ENCODE measurements at regions not wholly inside any gene's neighbourhood (a gene's known extent, or its start where the extent isn't known, plus 50 kb on each side); places are given as distances from the start of the nearest gene placed in this dataset.

DNA sequence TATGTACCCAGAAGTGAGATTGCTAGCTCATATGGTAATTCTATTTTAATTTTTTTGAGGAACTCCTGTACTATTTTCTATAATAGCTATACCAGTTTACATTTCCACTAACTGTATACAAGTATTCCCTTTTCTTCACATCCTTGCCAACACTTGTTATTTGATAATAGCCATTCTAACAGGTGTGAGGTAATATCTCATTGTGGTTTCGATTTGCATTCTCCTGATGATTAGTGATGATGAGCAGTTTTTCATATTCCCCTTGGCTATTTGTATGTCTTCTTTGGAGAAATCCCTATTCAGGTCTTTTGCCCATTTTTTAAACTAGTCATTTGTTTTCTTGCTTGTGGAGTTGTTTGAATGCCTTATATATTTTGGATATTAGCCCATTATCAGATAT is 121.3 kb downstream of the BBS10 start:
- ChIA-PET POLR2A (ENCODE audit: unreplicated experiment) (no interaction called here), CTCF (interaction anchor here (0.6 to 1.4 kb wide), 3 partner anchors 10 to 413 kb away, joined by 3 read pairs; no protein-coding TSS in a partner anchor)
- no peak overlapping the region for H2BK20ac ChIP-seq (ENCODE audit: low read depth, low read length)

More for the DNA sequence above, 121.3 kb downstream of the BBS10 start:
- TF ChIP-seq CHD1 (IDR thresholded peaks at IDR 0.05; ENCODE audit: low read depth, low read length) (no peak), RAD21 (IDR thresholded peaks at IDR 0.05; ENCODE audit: low read length) (no peak), SMC3 (IDR thresholded peaks at IDR 0.05; ENCODE audit: low read depth, low read length) (no peak), MAZ (IDR thresholded peaks at IDR 0.05; ENCODE audit: borderline replicate concordance, low read depth, low read length) (no peak), MXI1 (IDR thresholded peaks at IDR 0.05; ENCODE audit: borderline replicate concordance, low read depth, low read length) (no peak), MAFK (IDR thresholded peaks at IDR 0.05; ENCODE audit: low read depth, low read length) (no peak), RCOR1 (IDR thresholded peaks at IDR 0.05; ENCODE audit: insufficient replicate concordance, low read length) (no peak), RFX5 (IDR thresholded peaks at IDR 0.05; ENCODE audit: low read depth, low read length) (no peak), NFE2L2 (IDR thresholded peaks at IDR 0.05; ENCODE audit: low read depth, low read length) (no peak), POLR2A (IDR thresholded peaks at IDR 0.05; ENCODE audit: low read depth, low read length) (no peak)
- TF ChIP-seq, protein P1, sequence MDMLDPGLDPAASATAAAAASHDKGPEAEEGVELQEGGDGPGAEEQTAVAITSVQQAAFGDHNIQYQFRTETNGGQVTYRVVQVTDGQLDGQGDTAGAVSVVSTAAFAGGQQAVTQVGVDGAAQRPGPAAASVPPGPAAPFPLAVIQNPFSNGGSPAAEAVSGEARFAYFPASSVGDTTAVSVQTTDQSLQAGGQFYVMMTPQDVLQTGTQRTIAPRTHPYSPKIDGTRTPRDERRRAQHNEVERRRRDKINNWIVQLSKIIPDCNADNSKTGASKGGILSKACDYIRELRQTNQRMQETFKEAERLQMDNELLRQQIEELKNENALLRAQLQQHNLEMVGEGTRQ (IDR thresholded peaks at IDR 0.05; ENCODE audit: low read depth, low read length), result no peak
- TF ChIP-seq, protein P2, sequence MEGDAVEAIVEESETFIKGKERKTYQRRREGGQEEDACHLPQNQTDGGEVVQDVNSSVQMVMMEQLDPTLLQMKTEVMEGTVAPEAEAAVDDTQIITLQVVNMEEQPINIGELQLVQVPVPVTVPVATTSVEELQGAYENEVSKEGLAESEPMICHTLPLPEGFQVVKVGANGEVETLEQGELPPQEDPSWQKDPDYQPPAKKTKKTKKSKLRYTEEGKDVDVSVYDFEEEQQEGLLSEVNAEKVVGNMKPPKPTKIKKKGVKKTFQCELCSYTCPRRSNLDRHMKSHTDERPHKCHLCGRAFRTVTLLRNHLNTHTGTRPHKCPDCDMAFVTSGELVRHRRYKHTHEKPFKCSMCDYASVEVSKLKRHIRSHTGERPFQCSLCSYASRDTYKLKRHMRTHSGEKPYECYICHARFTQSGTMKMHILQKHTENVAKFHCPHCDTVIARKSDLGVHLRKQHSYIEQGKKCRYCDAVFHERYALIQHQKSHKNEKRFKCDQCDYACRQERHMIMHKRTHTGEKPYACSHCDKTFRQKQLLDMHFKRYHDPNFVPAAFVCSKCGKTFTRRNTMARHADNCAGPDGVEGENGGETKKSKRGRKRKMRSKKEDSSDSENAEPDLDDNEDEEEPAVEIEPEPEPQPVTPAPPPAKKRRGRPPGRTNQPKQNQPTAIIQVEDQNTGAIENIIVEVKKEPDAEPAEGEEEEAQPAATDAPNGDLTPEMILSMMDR (conservative IDR thresholded peaks at IDR 0.05; ENCODE audit: low read depth, low read length), result no peak
- TF ChIP-seq, protein P3, sequence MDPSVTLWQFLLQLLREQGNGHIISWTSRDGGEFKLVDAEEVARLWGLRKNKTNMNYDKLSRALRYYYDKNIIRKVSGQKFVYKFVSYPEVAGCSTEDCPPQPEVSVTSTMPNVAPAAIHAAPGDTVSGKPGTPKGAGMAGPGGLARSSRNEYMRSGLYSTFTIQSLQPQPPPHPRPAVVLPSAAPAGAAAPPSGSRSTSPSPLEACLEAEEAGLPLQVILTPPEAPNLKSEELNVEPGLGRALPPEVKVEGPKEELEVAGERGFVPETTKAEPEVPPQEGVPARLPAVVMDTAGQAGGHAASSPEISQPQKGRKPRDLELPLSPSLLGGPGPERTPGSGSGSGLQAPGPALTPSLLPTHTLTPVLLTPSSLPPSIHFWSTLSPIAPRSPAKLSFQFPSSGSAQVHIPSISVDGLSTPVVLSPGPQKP (IDR thresholded peaks at IDR 0.05; ENCODE audit: borderline replicate concordance, low read depth, low read length), result no peak
- H2AFZ ChIP-seq (replicated peaks; ENCODE audit: low read length, poor library complexity), result no peak overlapping the region
- H3K36me3 ChIP-seq (ENCODE audit: control insufficient read depth, insufficient read depth, low read length), result no peaks in the 10 kb centered on the region
- H3K4me3 ChIP-seq (ENCODE audit: insufficient read depth, low read depth, low read length), result no peak overlapping the region
- in situ Hi-C loops (cut with MboI; ENCODE audit: low sequenced_read_pairs), result no loop called here
- no peaks in the 10 kb centered on the region for H3K9me3 ChIP-seq (ENCODE audit: control insufficient read depth, insufficient read depth, low read length)
- no peak overlapping the region for H3K23ac ChIP-seq (ENCODE audit: low read depth, low read length)
- H3K79me1 ChIP-seq (ENCODE audit: low read depth in 1 of 2, low read length in 2 of 2), result no peaks in the 10 kb centered on the region
- BruUV-seq (replicated peaks), result no TSS peak
- H3K56ac ChIP-seq (ENCODE audit: extremely low read depth, insufficient read depth, low read length), result no peak overlapping the region
- H4K5ac ChIP-seq (ENCODE audit: low read depth, low read length), result no peak overlapping the region
- H3K9ac ChIP-seq (ENCODE audit: low read depth, low read length), result no peak overlapping the region
- H4K91ac ChIP-seq (ENCODE audit: insufficient read depth, low read depth, low read length), result no peak overlapping the region
- H2BK5ac ChIP-seq (ENCODE audit: low read depth, low read length, poor library complexity, severe bottlenecking), result no peak overlapping the region
- ATAC-seq (ENCODE audit: low read depth) (no peak), DNase-seq (no peak)
- no peak overlapping the region for H3K14ac ChIP-seq (replicated peaks; ENCODE audit: low read depth, low read length)
- H3K4me1 ChIP-seq (ENCODE audit: control insufficient read depth, insufficient read depth, low read length), result peaks cover 4% of the 10 kb centered on the region
- no CpG with 5 or more reads among the region's 1 CpG for WGBS, 2 experiments (ENCODE audit: extremely low coverage in 2 of 2, insufficient read length in 1 of 2)
- no peak overlapping the region for H4K8ac ChIP-seq (ENCODE audit: low read depth in 2 of 2, low read length in 2 of 2)
- peaks cover 4% of the 10 kb centered on the region; the same call in 1 of the 2 replicates for H4K20me1 ChIP-seq (ENCODE audit: insufficient read depth, low read length)
- no peak overlapping the region for H2BK120ac ChIP-seq (ENCODE audit: low read depth, low read length)
- H3K27me3 ChIP-seq (ENCODE audit: control insufficient read depth, insufficient read depth, low read length), result no peaks in the 10 kb centered on the region
- dilution Hi-C loops (cut with HindIII; ENCODE audit: low sequenced_read_pairs, unreplicated experiment), result no loop called here
- no peak overlapping the region for H2BK15ac ChIP-seq (ENCODE audit: low read depth, low read length)
- intact Hi-C loops (cut with micrococcal nuclease), result no loop called here
- no peak overlapping the region for H3K4me2 ChIP-seq (ENCODE audit: low read depth, low read length)
- no peak overlapping the region for H3K18ac ChIP-seq (ENCODE audit: low read depth, low read length)
- H2AK9ac ChIP-seq (replicated peaks; ENCODE audit: low read depth, low read length, poor library complexity), result no peak overlapping the region
- H3K27ac ChIP-seq (ENCODE audit: insufficient read depth, low read length), result no peak overlapping the region
- H3K4ac ChIP-seq (ENCODE audit: low read depth, low read length), result no peak overlapping the region
- no peaks in the 10 kb centered on the region for H3K9me1 ChIP-seq (ENCODE audit: insufficient read depth, low read length)
- no peak overlapping the region for H2AK5ac ChIP-seq (ENCODE audit: low read depth, low read length)
